Trophoblast cell (in vitro differentiated cells and primary cell): ENCODE measurements at regions not wholly inside any gene's neighbourhood (a gene's known extent, or its start where the extent isn't known, plus 50 kb on each side); places are given as distances from the start of the nearest gene placed in this dataset.
A peak's percentile ranks its signal among the peaks of the same experiment; 100 is the strongest.

Experiments used
- DNase-seq, 2 donors: peaks; one replicate each; pipeline ENCODE4 v3.0.0-alpha.2; 2016
- H2AFZ ChIP-seq: 2 replicates; pipeline ENCODE4 v1.6.1; 2013; ENCODE audit warnings: low read length, moderate library complexity, mild to moderate bottlenecking; ENCODE audit not compliant: insufficient read depth, poor library complexity
- H2AK5ac ChIP-seq: 2 replicates; pipeline ENCODE4 v1.6.1; 2013; ENCODE audit warnings: mild to moderate bottlenecking, low read length
- H2BK120ac ChIP-seq: 2 replicates; pipeline ENCODE4 v1.6.1; 2013; ENCODE audit warnings: low read length, mild to moderate bottlenecking, moderate library complexity; ENCODE audit not compliant: insufficient read depth, poor library complexity
- H2BK12ac ChIP-seq: 2 replicates; pipeline ENCODE4 v1.6.1; 2013; ENCODE audit warnings: mild to moderate bottlenecking, low read length, moderate library complexity
- H2BK5ac ChIP-seq: 2 replicates; pipeline ENCODE4 v1.6.1; 2013; ENCODE audit warnings: low read length, low read depth, moderate library complexity, mild to moderate bottlenecking; ENCODE audit not compliant: poor library complexity
- H3K14ac ChIP-seq: 2 replicates; pipeline ENCODE4 v1.6.1; 2013; ENCODE audit warnings: mild to moderate bottlenecking, low read length
- H3K18ac ChIP-seq: 2 replicates; pipeline ENCODE4 v1.6.1; 2013; ENCODE audit warnings: mild to moderate bottlenecking, low read length
- H3K23ac ChIP-seq: 2 replicates; pipeline ENCODE4 v1.6.1; 2013; ENCODE audit warnings: low read length
- H3K27ac ChIP-seq: 2 replicates; pipeline ENCODE4 v1.5.1; 2013; ENCODE audit warnings: low read depth, mild to moderate bottlenecking, inconsistent platforms, low read length, moderate library complexity
- H3K27me3 ChIP-seq: 2 replicates; pipeline ENCODE4 v1.6.1; 2013; ENCODE audit warnings: inconsistent platforms, mild to moderate bottlenecking, low read length, moderate library complexity; ENCODE audit not compliant: insufficient read depth
- H3K36me3 ChIP-seq, 2 experiments: 1 replicate in 1 of 2; 2 replicates in 1 of 2; pipeline ENCODE4 v1.6.1; 2013; ENCODE audit warnings: low read length in 2 of 2, mild to moderate bottlenecking in 2 of 2, moderate library complexity in 1 of 2; ENCODE audit not compliant: insufficient read depth in 2 of 2, control insufficient read depth in 1 of 2
- H3K4ac ChIP-seq: 2 replicates; pipeline ENCODE4 v1.6.1; 2013; ENCODE audit warnings: low read depth, mild to moderate bottlenecking, low read length, moderate library complexity
- H3K4me1 ChIP-seq, 2 experiments: 1 replicate in 1 of 2; 2 replicates in 1 of 2; pipeline ENCODE4 v1.6.1; 2013; ENCODE audit warnings: low read length in 2 of 2, mild to moderate bottlenecking in 2 of 2, moderate library complexity in 1 of 2; ENCODE audit not compliant: insufficient read depth in 2 of 2, control insufficient read depth in 1 of 2
- H3K4me2 ChIP-seq: 2 replicates; pipeline ENCODE4 v1.6.1; 2013; ENCODE audit warnings: inconsistent platforms, mild to moderate bottlenecking, low read length, moderate library complexity
- H3K4me3 ChIP-seq: 2 replicates; pipeline ENCODE4 v1.5.1; 2013; ENCODE audit warnings: mild to moderate bottlenecking, low read depth, low read length, inconsistent platforms
- H3K79me1 ChIP-seq: one replicate; pipeline ENCODE4 v1.6.1; 2013; ENCODE audit warnings: low read length
- H3K79me2 ChIP-seq: 2 replicates; pipeline ENCODE4 v1.6.1; 2013; ENCODE audit warnings: low read length, mild to moderate bottlenecking; ENCODE audit not compliant: control insufficient read depth, insufficient read depth, poor library complexity
- H3K9ac ChIP-seq: 2 replicates; pipeline ENCODE4 v1.6.1; 2013; ENCODE audit warnings: mild to moderate bottlenecking, low read length
- H3K9me3 ChIP-seq: 2 replicates; pipeline ENCODE4 v1.6.1; 2013; ENCODE audit warnings: low read depth, mild to moderate bottlenecking, control low read depth, inconsistent platforms, low read length; ENCODE audit not compliant: insufficient read depth
- H4K12ac ChIP-seq: 2 replicates; pipeline ENCODE4 v1.6.1; 2013; ENCODE audit warnings: low read depth, mild to moderate bottlenecking, low read length, moderate library complexity
- H4K8ac ChIP-seq: 2 replicates; pipeline ENCODE4 v1.6.1; 2013; ENCODE audit warnings: low read depth, mild to moderate bottlenecking, low read length, moderate library complexity
- H4K91ac ChIP-seq: one replicate; pipeline ENCODE4 v1.6.1; 2013; ENCODE audit warnings: low read depth, mild to moderate bottlenecking, low read length, moderate library complexity
- WGBS: extraction: QIAGEN DNeasy Blood & Tissue Kit; methylation state at CpG from one replicate; pipeline ENCODE4 v1.1.7; 2013; ENCODE audit warnings: missing lambda C conversion rate; ENCODE audit not compliant: insufficient read length, insufficient coverage; ENCODE audit errors: extremely low coverage; 5-methylcytosine and 5-hydroxymethylcytosine counted together

GRCh38 chr19:28530406-28531035 lies 682.4 kb downstream of the UQCRFS1 start:
- no CpG with 5 or more reads among the region's 2 CpGs for WGBS
- H2AFZ ChIP-seq, result no peak overlapping the region
- H2BK12ac ChIP-seq, result no peak overlapping the region
- H2BK120ac ChIP-seq, result no peak overlapping the region
- H3K23ac ChIP-seq, result no peak overlapping the region
- no peak overlapping the region for H3K14ac ChIP-seq
- H2AK5ac ChIP-seq, result no peak overlapping the region
- no peak overlapping the region for H2BK5ac ChIP-seq
- no peak for DNase-seq
- no peaks in the 10 kb centered on the region for H3K27me3 ChIP-seq
- no peak overlapping the region for H3K4me2 ChIP-seq
- no peak overlapping the region for H3K18ac ChIP-seq
- H3K79me2 ChIP-seq, result no peaks in the 10 kb centered on the region
- H3K36me3 ChIP-seq, result no peaks in the 10 kb centered on the region
- no peak overlapping the region for H3K4ac ChIP-seq
- no peaks in the 10 kb centered on the region for H3K79me1 ChIP-seq
- no peak overlapping the region for H4K8ac ChIP-seq
- H3K9ac ChIP-seq, result no peak overlapping the region
- no peak overlapping the region for H3K27ac ChIP-seq
- no peak overlapping the region for H4K12ac ChIP-seq
- no peaks in the 10 kb centered on the region for H3K9me3 ChIP-seq
- H3K4me3 ChIP-seq, result no peak overlapping the region
- H4K91ac ChIP-seq, result no peak overlapping the region
- H3K4me1 ChIP-seq, result no peaks in the 10 kb centered on the region

- Histone ChIP-seq H3K18ac (no peak overlapping the region), H3K27ac (no peak overlapping the region), H3K9me3 (no peaks in the 10 kb centered on the region), H2AFZ (no peak overlapping the region), H3K9ac (no peak overlapping the region), H3K79me1 (no peaks in the 10 kb centered on the region), H4K12ac (no peak overlapping the region), H3K79me2 (no peaks in the 10 kb centered on the region), H3K23ac (no peak overlapping the region), H3K4me3 (no peak overlapping the region), H3K4me2 (no peak overlapping the region), H3K4me1 (no peaks in the 10 kb centered on the region), H3K4ac (no peak overlapping the region), H4K91ac (no peak overlapping the region), H2AK5ac (no peak overlapping the region), H3K14ac (no peak overlapping the region), H2BK5ac (no peak overlapping the region), H4K8ac (no peak overlapping the region), H2BK120ac (no peak overlapping the region), H3K27me3 (no peaks in the 10 kb centered on the region), H3K36me3 (no peaks in the 10 kb centered on the region), H2BK12ac (no peak overlapping the region)
- WGBS, result no CpG with 5 or more reads among the region's 2 CpGs
- DNase-seq, result no peak
Observed at GRCh38 chr19:28526038-28526437, 686.9 kb downstream of the UQCRFS1 start.

GRCh38 chr19:28523619-28524018 lies 689.3 kb downstream of the UQCRFS1 start:
- no peak overlapping the region for H2BK5ac ChIP-seq
- no peak overlapping the region for H4K12ac ChIP-seq
- H3K9me3 ChIP-seq, result no peaks in the 10 kb centered on the region
- no peak overlapping the region for H2AK5ac ChIP-seq
- no peaks in the 10 kb centered on the region for H3K79me2 ChIP-seq
- DNase-seq, result no peak
- H3K23ac ChIP-seq, result no peak overlapping the region
- no peak overlapping the region for H2BK12ac ChIP-seq
- no peak overlapping the region for H3K4me3 ChIP-seq
- H3K18ac ChIP-seq, result no peak overlapping the region
- no peaks in the 10 kb centered on the region for H3K27me3 ChIP-seq
- H3K14ac ChIP-seq, result no peak overlapping the region
- no peak overlapping the region for H2BK120ac ChIP-seq
- no peaks in the 10 kb centered on the region for H3K79me1 ChIP-seq
- no peak overlapping the region for H2AFZ ChIP-seq
- H3K4ac ChIP-seq, result no peak overlapping the region
- H4K91ac ChIP-seq, result no peak overlapping the region
- H3K4me1 ChIP-seq, result no peaks in the 10 kb centered on the region
- no peaks in the 10 kb centered on the region for H3K36me3 ChIP-seq
- no peak overlapping the region for H3K27ac ChIP-seq
- H4K8ac ChIP-seq, result no peak overlapping the region
- H3K4me2 ChIP-seq, result no peak overlapping the region
- no CpG with 5 or more reads among the region's 4 CpGs for WGBS
- H3K9ac ChIP-seq, result no peak overlapping the region

GRCh38 chr19:28522545-28522922 lies 690.4 kb downstream of the UQCRFS1 start:
- no peak overlapping the region for H2BK120ac ChIP-seq
- no peak overlapping the region for H3K14ac ChIP-seq
- H2BK5ac ChIP-seq, result no peak overlapping the region
- H3K36me3 ChIP-seq, result no peaks in the 10 kb centered on the region
- H2BK12ac ChIP-seq, result no peak overlapping the region
- H3K27me3 ChIP-seq, result no peaks in the 10 kb centered on the region
- no peak overlapping the region for H3K4ac ChIP-seq
- no peak overlapping the region for H3K18ac ChIP-seq
- H3K4me3 ChIP-seq, result no peak overlapping the region
- no peak overlapping the region for H3K9ac ChIP-seq
- H3K27ac ChIP-seq, result no peak overlapping the region
- no peak overlapping the region for H2AK5ac ChIP-seq
- H3K79me1 ChIP-seq, result no peaks in the 10 kb centered on the region
- no peak overlapping the region for H2AFZ ChIP-seq
- no peaks in the 10 kb centered on the region for H3K9me3 ChIP-seq
- no CpG with 5 or more reads among the region's 8 CpGs for WGBS
- no peak overlapping the region for H3K4me2 ChIP-seq
- no peak overlapping the region for H3K23ac ChIP-seq
- no peaks in the 10 kb centered on the region for H3K79me2 ChIP-seq
- DNase-seq, result no peak
- H4K8ac ChIP-seq, result no peak overlapping the region
- H4K12ac ChIP-seq, result no peak overlapping the region
- H3K4me1 ChIP-seq, result no peaks in the 10 kb centered on the region
- peak overlapping the region; percentile 2 for H4K91ac ChIP-seq
